ENCODE measurements at regions not wholly inside any gene's neighbourhood (a gene's known extent, or its start where the extent isn't known, plus 50 kb on each side); places are given as distances from the start of the nearest gene placed in this dataset.

DNA sequence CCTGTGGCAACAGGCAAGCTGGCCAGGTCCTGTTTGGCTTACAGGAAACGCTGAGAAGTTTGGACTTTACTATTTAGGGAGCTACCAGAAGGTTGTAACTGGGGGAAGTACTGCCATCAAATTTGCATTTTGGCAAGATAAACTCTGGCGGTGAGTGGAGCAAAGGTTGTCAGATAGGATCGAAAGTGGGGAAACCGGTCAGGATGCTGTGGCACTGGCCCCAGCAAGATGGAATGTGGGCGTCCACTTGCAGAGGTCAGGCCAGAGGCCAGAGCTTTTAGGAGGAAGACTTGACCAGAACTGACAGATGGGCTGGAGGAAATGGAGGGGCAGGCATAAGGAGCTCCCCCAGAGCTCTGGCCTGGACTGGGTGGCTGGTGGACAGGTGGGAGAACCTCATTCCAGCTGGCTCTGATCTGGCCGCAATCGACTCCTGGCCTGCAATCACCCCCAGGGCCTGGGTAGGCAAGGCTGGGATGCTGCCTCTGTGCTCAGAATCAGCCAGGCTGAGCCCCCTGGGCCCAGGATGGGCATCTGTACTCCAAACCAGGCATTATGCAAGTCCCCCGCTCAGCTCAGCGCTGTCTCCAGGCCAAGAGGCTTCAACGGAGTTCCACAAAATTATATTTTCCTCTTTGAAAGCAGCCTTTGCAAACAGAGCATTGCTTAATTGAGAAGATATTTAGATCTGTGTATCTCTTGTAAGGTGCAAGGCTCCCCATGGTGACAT is 178.3 kb upstream of the NECTIN1 start:
- TF ChIP-seq, protein P1, sequence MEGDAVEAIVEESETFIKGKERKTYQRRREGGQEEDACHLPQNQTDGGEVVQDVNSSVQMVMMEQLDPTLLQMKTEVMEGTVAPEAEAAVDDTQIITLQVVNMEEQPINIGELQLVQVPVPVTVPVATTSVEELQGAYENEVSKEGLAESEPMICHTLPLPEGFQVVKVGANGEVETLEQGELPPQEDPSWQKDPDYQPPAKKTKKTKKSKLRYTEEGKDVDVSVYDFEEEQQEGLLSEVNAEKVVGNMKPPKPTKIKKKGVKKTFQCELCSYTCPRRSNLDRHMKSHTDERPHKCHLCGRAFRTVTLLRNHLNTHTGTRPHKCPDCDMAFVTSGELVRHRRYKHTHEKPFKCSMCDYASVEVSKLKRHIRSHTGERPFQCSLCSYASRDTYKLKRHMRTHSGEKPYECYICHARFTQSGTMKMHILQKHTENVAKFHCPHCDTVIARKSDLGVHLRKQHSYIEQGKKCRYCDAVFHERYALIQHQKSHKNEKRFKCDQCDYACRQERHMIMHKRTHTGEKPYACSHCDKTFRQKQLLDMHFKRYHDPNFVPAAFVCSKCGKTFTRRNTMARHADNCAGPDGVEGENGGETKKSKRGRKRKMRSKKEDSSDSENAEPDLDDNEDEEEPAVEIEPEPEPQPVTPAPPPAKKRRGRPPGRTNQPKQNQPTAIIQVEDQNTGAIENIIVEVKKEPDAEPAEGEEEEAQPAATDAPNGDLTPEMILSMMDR (IDR thresholded peaks at IDR 0.05): no peak
- no peak for TF ChIP-seq POLR2A (IDR thresholded peaks at IDR 0.05)

Measured in prostate gland (tissue), 2 donors.